ENCODE measurements at regions not wholly inside any gene's neighbourhood (a gene's known extent, or its start where the extent isn't known, plus 50 kb on each side); places are given as distances from the start of the nearest gene placed in this dataset.

DNA sequence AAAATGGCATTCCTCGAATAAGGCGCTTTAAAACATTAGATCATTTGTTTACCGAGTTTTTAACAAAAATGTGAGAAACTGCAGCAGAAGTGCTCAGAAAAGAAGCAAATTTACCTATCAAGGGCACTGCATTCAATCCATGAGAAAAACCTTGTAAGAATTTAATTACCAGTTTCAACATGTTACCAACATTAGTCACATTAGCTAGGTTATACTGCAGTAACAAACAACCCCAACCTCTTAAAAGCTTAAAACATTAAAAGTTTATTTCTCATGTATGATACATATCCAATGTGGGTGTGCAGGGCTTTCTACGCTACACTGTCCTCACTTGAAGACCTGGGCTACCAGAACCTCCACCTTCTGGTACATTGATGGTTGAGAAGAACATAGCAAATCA is 68.1 kb upstream of the CCBE1 start:
- Histone ChIP-seq H3K27me3 (replicated peaks in 1 of 7) (peaks cover 0 to 3% (median 0%) of the 10 kb centered on the region in 7 donors), H3K27ac (no peak overlapping the region), H3K4me3 (no peak overlapping the region), H3K36me3 (no peaks in the 10 kb centered on the region), H3K4me1 (no peaks in the 10 kb centered on the region), H3K9me3 (peaks cover 0 to 13% (median 7%) of the 10 kb centered on the region in 8 donors)
- TF ChIP-seq CTCF (IDR thresholded peaks at IDR 0.05 in 8 of 11, conservative IDR thresholded peaks at IDR 0.05 in 3 of 11) (no peak), POLR2A (IDR thresholded peaks at IDR 0.05) (no peak), POLR2AphosphoS5 (IDR thresholded peaks at IDR 0.05) (no peak)
- DNase-seq: no peak
- WGBS, 5 donors: 84 to 96% (median 90%) methylated on average over 4 of the region's 4 CpGs
- intact Hi-C loops (cut with DNase I; ENCODE audit: low total_unique reads): no loop called here

GRCh38 chr18:59764281-59764680 is 67.1 kb upstream of the CCBE1 start:
- H3K4me3 ChIP-seq: no peak overlapping the region
- DNase-seq: no peak
- no peaks in the 10 kb centered on the region for H3K27me3 ChIP-seq (replicated peaks in 1 of 7)
- H3K27ac ChIP-seq: no peak overlapping the region
- no peaks in the 10 kb centered on the region for H3K36me3 ChIP-seq
- no peak for TF ChIP-seq POLR2AphosphoS5 (IDR thresholded peaks at IDR 0.05)
- no peak for TF ChIP-seq CTCF (IDR thresholded peaks at IDR 0.05 in 8 of 11, conservative IDR thresholded peaks at IDR 0.05 in 3 of 11)
- TF ChIP-seq POLR2A (IDR thresholded peaks at IDR 0.05): no peak
- H3K4me1 ChIP-seq: no peaks in the 10 kb centered on the region
- intact Hi-C loops (cut with DNase I; ENCODE audit: low total_unique reads): no loop called here
- 57 to 79% (median 64%) methylated on average over 4 of the region's 4 CpGs for WGBS, 5 donors
- H3K9me3 ChIP-seq: peaks cover 0 to 13% (median 7%) of the 10 kb centered on the region in 8 donors

DNA sequence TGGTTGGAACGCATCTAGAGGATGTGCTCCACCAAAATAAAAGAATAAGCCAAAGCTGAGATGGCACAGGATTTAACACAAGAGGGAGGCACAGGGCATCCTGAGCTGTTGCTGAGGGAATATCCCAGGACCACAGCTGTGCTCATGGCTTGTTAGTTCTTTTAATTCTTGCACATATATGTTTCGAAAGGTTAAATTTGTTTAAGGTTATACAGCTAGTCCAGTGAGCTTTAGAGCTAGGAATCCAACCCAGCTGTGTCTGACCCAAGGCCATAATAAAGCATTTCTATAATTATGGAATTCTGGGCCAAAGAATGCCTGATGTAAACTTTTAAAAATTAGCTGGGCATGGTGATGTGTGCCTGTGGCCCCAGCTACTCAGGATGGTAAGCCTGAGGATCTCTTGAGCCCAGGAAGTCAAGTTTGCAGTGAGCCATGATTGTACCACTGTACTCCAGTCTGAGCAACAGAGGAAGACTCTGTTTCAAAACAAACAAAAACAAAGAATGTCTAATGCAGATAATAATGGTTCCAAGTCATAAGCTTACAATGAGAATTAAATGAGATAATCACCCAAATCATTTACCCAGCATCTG is 66.4 kb upstream of the CCBE1 start:
- H3K4me3 ChIP-seq: no peak overlapping the region
- intact Hi-C loops (cut with DNase I; ENCODE audit: low total_unique reads): no loop called here
- no peak for TF ChIP-seq POLR2A (IDR thresholded peaks at IDR 0.05)
- TF ChIP-seq POLR2AphosphoS5 (IDR thresholded peaks at IDR 0.05): no peak
- TF ChIP-seq CTCF (IDR thresholded peaks at IDR 0.05 in 8 of 11, conservative IDR thresholded peaks at IDR 0.05 in 3 of 11): no peak
- no peak overlapping the region for H3K27ac ChIP-seq
- H3K27me3 ChIP-seq (replicated peaks in 1 of 7): no peaks in the 10 kb centered on the region
- no peak for DNase-seq
- peaks cover 0 to 13% (median 7%) of the 10 kb centered on the region in 8 donors for H3K9me3 ChIP-seq
- 78 to 91% (median 86%) methylated on average over 2 of the region's 2 CpGs for WGBS, 5 donors
- no peaks in the 10 kb centered on the region for H3K4me1 ChIP-seq
- H3K36me3 ChIP-seq: no peaks in the 10 kb centered on the region

DNA sequence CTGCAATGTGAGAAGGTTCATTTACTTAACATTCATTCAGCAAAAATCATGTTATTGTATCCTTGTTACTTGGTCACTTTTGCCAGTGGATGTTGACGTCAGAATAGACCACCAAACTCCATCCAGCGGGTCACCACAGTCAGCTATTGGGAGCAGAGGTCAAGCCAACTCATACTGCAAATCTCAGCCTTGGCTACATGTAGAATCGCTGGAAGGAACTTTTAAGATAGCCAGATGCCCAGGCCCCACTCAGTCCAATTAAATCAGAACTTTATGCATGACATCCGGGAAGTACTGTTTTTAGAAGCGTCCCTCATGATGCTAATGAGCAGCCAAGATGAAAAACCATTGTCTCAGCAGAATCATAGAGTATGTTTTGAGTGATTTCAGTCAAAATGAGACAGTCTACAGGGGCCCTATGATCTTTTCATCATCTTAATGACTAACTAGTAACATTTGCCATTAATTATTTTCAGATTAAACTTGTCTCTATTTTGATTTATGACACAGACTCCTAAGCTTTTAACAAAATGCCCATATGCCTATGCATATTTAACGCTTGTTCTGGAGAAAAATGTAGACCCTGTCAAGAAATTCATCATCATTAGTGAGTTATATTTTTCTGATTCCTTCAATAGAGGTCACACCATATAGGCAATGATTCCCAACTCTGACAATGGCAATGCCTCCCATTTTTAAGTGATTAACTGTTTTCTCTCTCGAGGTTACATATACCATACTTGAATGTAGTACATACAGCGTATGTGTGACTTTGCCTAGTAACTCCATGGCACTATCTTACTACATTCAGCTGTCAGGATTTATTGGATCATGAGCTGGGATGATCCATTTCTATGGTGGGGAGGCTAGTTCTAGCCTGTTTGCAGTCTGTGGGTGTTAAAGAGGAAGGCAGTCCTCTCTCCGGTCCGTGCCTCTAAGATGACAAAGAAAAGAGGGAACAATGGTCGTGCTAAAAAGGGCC is 63.7 kb upstream of the CCBE1 start:
- 66 to 81% (median 74%) methylated on average over 11 of the region's 11 CpGs for WGBS, 5 donors
- Histone ChIP-seq H3K4me1 (no peaks in the 10 kb centered on the region), H3K4me3 (no peak overlapping the region), H3K36me3 (no peaks in the 10 kb centered on the region), H3K27me3 (replicated peaks in 1 of 7) (no peaks in the 10 kb centered on the region), H3K27ac (peak overlapping the region in 1 of 8 donors; percentile 35), H3K9me3 (no peaks in the 10 kb centered on the region)
- intact Hi-C loops (cut with DNase I; ENCODE audit: low total_unique reads): no loop called here
- TF ChIP-seq POLR2A (IDR thresholded peaks at IDR 0.05) (no peak), POLR2AphosphoS5 (IDR thresholded peaks at IDR 0.05) (no peak), CTCF (IDR thresholded peaks at IDR 0.05 in 8 of 11, conservative IDR thresholded peaks at IDR 0.05 in 3 of 11) (no peak)
- no peak for DNase-seq

Measured in spleen (tissue), 11 donors.